HepG2 (cell line): ENCODE measurements at regions not wholly inside any gene's neighbourhood (a gene's known extent, or its start where the extent isn't known, plus 50 kb on each side); places are given as distances from the start of the nearest gene placed in this dataset.
A peak's percentile ranks its signal among the peaks of the same experiment; 100 is the strongest.

Experiments
- DDIT3 ChIP-seq: sonication (generic); formaldehyde crosslinking; IDR thresholded peaks from 2 replicates; pipeline ENCODE4 v1.4.0; 2020; ENCODE audit warnings: mild to moderate bottlenecking, missing genetic modification reagents
- DZIP1 ChIP-seq: sonication (generic); formaldehyde crosslinking; IDR thresholded peaks from 2 replicates; pipeline ENCODE4 v1.5.0; 2020; ENCODE audit warnings: mild to moderate bottlenecking, missing genetic modification reagents
- FOXP1 ChIP-seq, 2 experiments: fragments of 450-650 bp in 1 of 2; IDR thresholded peaks; 2 replicates each; pipeline ENCODE4 v1.6.1; 2017 to 2018; ENCODE audit warnings: antibody characterized with exemption in 1 of 2
- KDM6A ChIP-seq: IDR thresholded peaks from 2 replicates; pipeline ENCODE4 v1.6.1; 2016; ENCODE audit warnings: low read depth
- KLF13 ChIP-seq: sonication (generic); formaldehyde crosslinking; IDR thresholded peaks from 2 replicates; pipeline ENCODE4 v1.4.0; 2020; ENCODE audit warnings: mild to moderate bottlenecking, missing genetic modification reagents
- MAX ChIP-seq: IDR thresholded peaks from 2 replicates; pipeline ENCODE4 v1.6.1; 2012; ENCODE audit warnings: inconsistent platforms
- MAZ ChIP-seq, 2 experiments: sonication (generic) in 1 of 2; formaldehyde crosslinking in 1 of 2; IDR thresholded peaks; 2 replicates each; pipeline versions ENCODE4 v1.5.0 to v1.6.1; 2012 to 2020; ENCODE audit warnings: low read depth in 2 of 2, mild to moderate bottlenecking in 2 of 2, borderline replicate concordance in 1 of 2, improper control_type of control experiment in 1 of 2, low read length in 1 of 2, missing genetic modification reagents in 1 of 2, moderate library complexity in 1 of 2
- MLX ChIP-seq: IDR thresholded peaks from 2 replicates; pipeline ENCODE4 v1.6.1; 2016
- NR2C2 ChIP-seq: sonication (generic); formaldehyde crosslinking; IDR thresholded peaks from 2 replicates; pipeline ENCODE4 v1.4.0; 2020; ENCODE audit warnings: missing genetic modification reagents, mild to moderate bottlenecking, moderate library complexity, borderline replicate concordance
- NR3C1 ChIP-seq: sonication (generic); formaldehyde crosslinking; IDR thresholded peaks from 2 replicates; pipeline ENCODE4 v1.4.0; 2020; ENCODE audit warnings: missing genetic modification reagents
- RARG ChIP-seq: sonication (generic); formaldehyde crosslinking; IDR thresholded peaks from 2 replicates; pipeline ENCODE4 v1.4.0; 2020; ENCODE audit warnings: low read depth, mild to moderate bottlenecking, missing genetic modification reagents
- RFX1 ChIP-seq: fragments of 450-650 bp; IDR thresholded peaks from 2 replicates; pipeline ENCODE4 v1.6.1; 2017
- SOX13 ChIP-seq, 3 experiments: fragments of 450-650 bp in 1 of 3; sonication (generic) in 1 of 3; formaldehyde crosslinking in 1 of 3; IDR thresholded peaks in 2 of 3; conservative IDR thresholded peaks in 1 of 3; 2 replicates each; pipeline versions ENCODE4 v1.5.0 to v1.6.1; 2016 to 2020; ENCODE audit warnings: antibody characterized with exemption in 1 of 3, mild to moderate bottlenecking in 1 of 3, missing compliant biosample characterization in 1 of 3, missing genetic modification reagents in 1 of 3, moderate library complexity in 1 of 3
- SP1 ChIP-seq, 2 experiments: fragments of 450-650 bp in 1 of 2; sonication (generic) in 1 of 2; formaldehyde crosslinking in 1 of 2; IDR thresholded peaks; 2 replicates each; pipeline versions ENCODE4 v1.4.0 to v1.6.1; 2016 to 2020; ENCODE audit warnings: missing genetic modification reagents in 1 of 2
- ZBTB2 ChIP-seq: sonication (generic); formaldehyde crosslinking; IDR thresholded peaks from 2 replicates; pipeline ENCODE4 v1.8.0; 2022; ENCODE audit warnings: low read depth, missing genetic modification reagents
- ZBTB39 ChIP-seq: sonication (generic); formaldehyde crosslinking; IDR thresholded peaks from 2 replicates; pipeline ENCODE4 v1.5.0; 2020; ENCODE audit warnings: missing genetic modification reagents
- ZMAT5 ChIP-seq: sonication (generic); formaldehyde crosslinking; IDR thresholded peaks from 2 replicates; pipeline ENCODE4 v1.5.0; 2020; ENCODE audit warnings: mild to moderate bottlenecking, low read depth, missing genetic modification reagents, borderline replicate concordance
- ZNF205 ChIP-seq: IDR thresholded peaks from 2 replicates; pipeline ENCODE4 v1.6.1; 2018; ENCODE audit warnings: missing biosample characterization, missing genetic modification reagents
- ZNF331 ChIP-seq: sonication (generic); formaldehyde crosslinking; IDR thresholded peaks from 2 replicates; pipeline ENCODE4 v1.4.0; 2020; ENCODE audit warnings: missing genetic modification reagents
- ZNF691 ChIP-seq: sonication (generic); formaldehyde crosslinking; IDR thresholded peaks from 2 replicates; pipeline ENCODE4 v1.4.0; 2020; ENCODE audit warnings: missing genetic modification reagents, low read depth, mild to moderate bottlenecking, borderline replicate concordance
- ZNF766 ChIP-seq: sonication (generic); formaldehyde crosslinking; IDR thresholded peaks from 2 replicates; pipeline ENCODE4 v1.5.0; 2020; ENCODE audit warnings: missing genetic modification reagents, borderline replicate concordance

GRCh38 chr2:81247648-81248047, 943.1 kb upstream of the LRRTM1 start (continued):
- TF ChIP-seq ZNF331 (CRISPR knock-in tag) = peak; percentile 79; the same call in 1 of the 2 replicates
- no peak for TF ChIP-seq DZIP1 (CRISPR knock-in tag)
- no peak for TF ChIP-seq ZNF766
- TF ChIP-seq ZBTB2 (CRISPR knock-in tag) = no peak
- TF ChIP-seq SOX13 (IDR thresholded peaks at IDR 0.05) = no peak
- peak in 1 of 2 experiments; percentile 83; a peak in 2 of 4 replicates for TF ChIP-seq SOX13 (CRISPR knock-in tag; conservative IDR thresholded peaks at IDR 0.05 in 1 of 2, IDR thresholded peaks at IDR 0.05 in 1 of 2)
- no peak for TF ChIP-seq MAZ (IDR thresholded peaks at IDR 0.05; ENCODE audit: borderline replicate concordance, low read depth, low read length)
- TF ChIP-seq MAZ (CRISPR knock-in tag; IDR thresholded peaks at IDR 0.05; ENCODE audit: low read depth) = no peak
- TF ChIP-seq RFX1 = no peak
- TF ChIP-seq KDM6A (CRISPR knock-in tag) = no peak
- no peak for TF ChIP-seq ZNF205 (CRISPR knock-in tag)
- no peak for TF ChIP-seq MLX (CRISPR knock-in tag)
- TF ChIP-seq ZMAT5 (CRISPR knock-in tag) = no peak
- no peak for TF ChIP-seq DDIT3 (CRISPR knock-in tag)
- TF ChIP-seq MAX = no peak
- TF ChIP-seq ZNF691 (CRISPR knock-in tag) = no peak
- no peak for TF ChIP-seq KLF13 (CRISPR knock-in tag)
- TF ChIP-seq NR3C1 (CRISPR knock-in tag) = no peak
- TF ChIP-seq FOXP1 (IDR thresholded peaks at IDR 0.05) = no peak
- no peak for TF ChIP-seq FOXP1 (CRISPR knock-in tag; IDR thresholded peaks at IDR 0.05)
- no peak for TF ChIP-seq ZBTB39 (CRISPR knock-in tag)
- TF ChIP-seq RARG (CRISPR knock-in tag) = no peak
- TF ChIP-seq SP1 (IDR thresholded peaks at IDR 0.05) = no peak
- TF ChIP-seq SP1 (CRISPR knock-in tag; IDR thresholded peaks at IDR 0.05) = no peak
- peak; percentile 63; the same call in 1 of the 2 replicates for TF ChIP-seq NR2C2 (CRISPR knock-in tag)
